HG03175 (cell line): ENCODE measurements at regions not wholly inside any gene's neighbourhood (a gene's known extent, or its start where the extent isn't known, plus 50 kb on each side); places are given as distances from the start of the nearest gene placed in this dataset.
A peak's percentile ranks its signal among the peaks of the same experiment; 100 is the strongest.
"Not testable (repeated sequence)": the region's sequence is repeated elsewhere in the genome, so short reads cannot be mapped to it uniquely, and the experiment has no call there.

ENCODE experiments used
- ATAC-seq: cut with Tn5 transposase; IDR thresholded peaks from one replicate; pipeline ENCODE4 v1.9.1; 2021; ENCODE audit warnings: mild to moderate bottlenecking, moderate library complexity; ENCODE audit not compliant: unreplicated experiment

- ATAC-seq: no peak
Measured at GRCh38 chr1:199197695-199198094, 558.9 kb downstream of the PTPRC start.

- no peak for ATAC-seq
Measured at GRCh38 chr1:199202331-199202730, 563.5 kb downstream of the PTPRC start.

- no peak for ATAC-seq
Measured at GRCh38 chr1:199204231-199204630, 565.4 kb downstream of the PTPRC start.

GRCh38 chr1:199205740-199206441 lies 567.1 kb downstream of the PTPRC start:
- no peak for ATAC-seq

- no peak for ATAC-seq
Measured at GRCh38 chr1:199208847-199209246, 570.0 kb downstream of the PTPRC start.

- no peak for ATAC-seq
Measured at GRCh38 chr1:199218065-199218464, 579.2 kb downstream of the PTPRC start.

GRCh38 chr1:199218533-199218932 lies 579.7 kb downstream of the PTPRC start:
- no peak for ATAC-seq

- no peak for ATAC-seq
Measured at GRCh38 chr1:199220031-199220430, 581.2 kb downstream of the PTPRC start.

GRCh38 chr1:199221371-199222150 lies 582.7 kb downstream of the PTPRC start:
- no peak for ATAC-seq

- no peak for ATAC-seq
Measured at GRCh38 chr1:199223936-199224335, 585.1 kb downstream of the PTPRC start.

- no peak for ATAC-seq
Measured at GRCh38 chr1:199226163-199226562, 587.3 kb downstream of the PTPRC start.

- ATAC-seq: no peak
Measured at GRCh38 chr1:199242147-199242546, 603.3 kb downstream of the PTPRC start.

GRCh38 chr1:199242601-199243000 lies 603.8 kb downstream of the PTPRC start:
- no peak for ATAC-seq

- ATAC-seq: peak; percentile 99
Measured at GRCh38 chr1:199243423-199244061, 604.7 kb downstream of the PTPRC start.

- ATAC-seq: no peak
Measured at GRCh38 chr1:199245946-199246345, 607.1 kb downstream of the PTPRC start.

- ATAC-seq: no peak
Measured at GRCh38 chr1:199246716-199247115, 607.9 kb downstream of the PTPRC start.

- no peak for ATAC-seq
Measured at GRCh38 chr1:199247891-199248290, 609.1 kb downstream of the PTPRC start.

- ATAC-seq: not testable (repeated sequence)
Measured at GRCh38 chr1:199254040-199254439, 615.2 kb downstream of the PTPRC start.

- no peak for ATAC-seq
Measured at GRCh38 chr1:199261328-199261727, 622.5 kb downstream of the PTPRC start.

GRCh38 chr1:199264283-199264682 lies 625.4 kb downstream of the PTPRC start:
- ATAC-seq: no peak

GRCh38 chr1:199264911-199265310 lies 626.1 kb downstream of the PTPRC start:
- ATAC-seq: no peak

GRCh38 chr1:199265319-199265718 lies 626.5 kb downstream of the PTPRC start:
- no peak for ATAC-seq
